HG02759 (cell line): ENCODE measurements at regions not wholly inside any gene's neighbourhood (a gene's known extent, or its start where the extent isn't known, plus 50 kb on each side); places are given as distances from the start of the nearest gene placed in this dataset.

Experiments
- ATAC-seq: cut with Tn5 transposase; IDR thresholded peaks from one replicate; pipeline ENCODE4 v1.9.1; 2021; ENCODE audit warnings: mild to moderate bottlenecking, moderate library complexity; ENCODE audit not compliant: unreplicated experiment

GRCh38 chr6:44657206-44657819 is 269.8 kb downstream of the CDC5L start:
- no peak for ATAC-seq

- no peak for ATAC-seq
These were observed 271.1 kb downstream of the CDC5L start for GRCh38 chr6:44658571-44658970.

GRCh38 chr6:44659726-44660125 is 272.2 kb downstream of the CDC5L start:
- ATAC-seq, result no peak

- ATAC-seq, result no peak
These were observed 273.2 kb downstream of the CDC5L start for GRCh38 chr6:44660561-44661220.

GRCh38 chr6:44661221-44662008 is 273.9 kb downstream of the CDC5L start:
- no peak for ATAC-seq

GRCh38 chr6:44662461-44663121 is 275.1 kb downstream of the CDC5L start:
- ATAC-seq, result no peak

- no peak for ATAC-seq
These were observed 276.5 kb downstream of the CDC5L start for GRCh38 chr6:44663860-44664634.

GRCh38 chr6:44664716-44665115 is 277.2 kb downstream of the CDC5L start:
- ATAC-seq, result no peak

GRCh38 chr6:44665143-44665542 is 277.6 kb downstream of the CDC5L start:
- no peak for ATAC-seq

GRCh38 chr6:44665683-44666082 is 278.2 kb downstream of the CDC5L start:
- no peak for ATAC-seq

GRCh38 chr6:44666324-44666723 is 278.8 kb downstream of the CDC5L start:
- no peak for ATAC-seq

GRCh38 chr6:44667226-44667625 is 279.7 kb downstream of the CDC5L start:
- no peak for ATAC-seq

GRCh38 chr6:44667668-44668390 is 280.3 kb downstream of the CDC5L start:
- ATAC-seq, result no peak

GRCh38 chr6:44668391-44668930 is 281.0 kb downstream of the CDC5L start:
- no peak for ATAC-seq

- no peak for ATAC-seq
These were observed 281.7 kb downstream of the CDC5L start for GRCh38 chr6:44668976-44669934.

GRCh38 chr6:44670146-44670545 is 282.6 kb downstream of the CDC5L start:
- no peak for ATAC-seq

GRCh38 chr6:44671333-44671732 is 283.8 kb downstream of the CDC5L start:
- ATAC-seq, result no peak

GRCh38 chr6:44672086-44672485 is 284.6 kb downstream of the CDC5L start:
- ATAC-seq, result no peak

- ATAC-seq, result no peak
These were observed 285.3 kb downstream of the CDC5L start for GRCh38 chr6:44672841-44673240.
